ENCODE measurements at regions not wholly inside any gene's neighbourhood (a gene's known extent, or its start where the extent isn't known, plus 50 kb on each side); places are given as distances from the start of the nearest gene placed in this dataset.

- no peak for DNase-seq
Observed at GRCh38 chr13:78777396-78777795, 118.4 kb upstream of the OBI1 start.

GRCh38 chr13:78772933-78773332 lies 114.0 kb upstream of the OBI1 start:
- DNase-seq = no peak

- DNase-seq = no peak
Observed at GRCh38 chr13:78770601-78771000, 111.6 kb upstream of the OBI1 start.

- no peak for DNase-seq
Observed at GRCh38 chr13:78768950-78769349, 110.0 kb upstream of the OBI1 start.

GRCh38 chr13:78764665-78765064 lies 105.7 kb upstream of the OBI1 start:
- no peak for DNase-seq

GRCh38 chr13:78762825-78763224 lies 103.9 kb upstream of the OBI1 start:
- no peak for DNase-seq

GRCh38 chr13:78759704-78760103 lies 100.7 kb upstream of the OBI1 start:
- DNase-seq = no peak

GRCh38 chr13:78758549-78758948 lies 99.6 kb upstream of the OBI1 start:
- no peak for DNase-seq

- no peak for DNase-seq
Observed at GRCh38 chr13:78753435-78753834, 94.5 kb upstream of the OBI1 start.

GRCh38 chr13:78750735-78751134 lies 91.8 kb upstream of the OBI1 start:
- DNase-seq = no peak

- DNase-seq = no peak
Observed at GRCh38 chr13:78743973-78744372, 85.0 kb upstream of the OBI1 start.

GRCh38 chr13:78742659-78743058 lies 83.7 kb upstream of the OBI1 start:
- peak; percentile 88 to 92 for DNase-seq

- no peak for DNase-seq
Observed at GRCh38 chr13:78736142-78736541, 77.2 kb upstream of the OBI1 start.

GRCh38 chr13:78732445-78733017 lies 73.6 kb upstream of the OBI1 start:
- no peak for DNase-seq

GRCh38 chr13:78722700-78723099 lies 63.7 kb upstream of the OBI1 start:
- no peak for DNase-seq

- no peak for DNase-seq
Observed at GRCh38 chr13:78719367-78719766, 60.4 kb upstream of the OBI1 start.

GRCh38 chr13:78714717-78715116 lies 55.8 kb upstream of the OBI1 start:
- DNase-seq = no peak

GRCh38 chr13:78712831-78713230 lies 53.9 kb upstream of the OBI1 start:
- DNase-seq = no peak

- no peak for DNase-seq
Observed at GRCh38 chr13:78709028-78709427, 50.1 kb upstream of the OBI1 start.

Data from NCI-H187 (cell line).